H1 (cell line): ENCODE measurements at regions not wholly inside any gene's neighbourhood (a gene's known extent, or its start where the extent isn't known, plus 50 kb on each side); places are given as distances from the start of the nearest gene placed in this dataset.

ENCODE experiments used
- EP300 ChIP-seq, 2 experiments: IDR thresholded peaks; 1 replicate in 1 of 2; 2 replicates in 1 of 2; pipeline ENCODE4 v1.6.1; 2011 to 2012; ENCODE audit warnings: low read depth in 2 of 2, low read length in 2 of 2, mild to moderate bottlenecking in 2 of 2, borderline replicate concordance in 1 of 2, inconsistent platforms in 1 of 2, moderate library complexity in 1 of 2

DNA sequence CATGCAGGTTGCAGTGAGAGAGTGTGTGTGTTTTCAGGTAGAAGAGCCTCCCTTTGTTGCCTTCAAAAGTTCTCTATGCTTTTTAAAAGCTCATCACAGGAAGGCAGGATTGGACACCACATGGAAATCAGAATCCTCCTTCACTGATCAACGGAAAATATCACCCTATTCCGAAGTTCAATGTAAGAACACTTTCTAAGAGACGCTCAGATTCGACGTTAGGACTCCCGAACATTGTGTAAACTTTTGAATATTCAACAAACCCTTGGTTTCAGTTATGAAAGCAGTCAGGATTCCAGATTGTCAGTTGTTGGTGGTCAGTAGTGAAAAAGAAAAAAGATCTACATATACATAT lies 561.4 kb upstream of the ID2 start (continued):
- TF ChIP-seq EP300 (IDR thresholded peaks at IDR 0.05; ENCODE audit: borderline replicate concordance in 1 of 2, low read depth in 2 of 2, low read length in 2 of 2): no peak
